Fibroblast of villous mesenchyme (primary cell): ENCODE measurements at regions not wholly inside any gene's neighbourhood (a gene's known extent, or its start where the extent isn't known, plus 50 kb on each side); places are given as distances from the start of the nearest gene placed in this dataset.

Experiments
- DNase-seq: peaks from one replicate; pipeline ENCODE4 v3.0.0-alpha.2; 2010; ENCODE audit warnings: low read depth
- H3K4me3 ChIP-seq: 2 replicates; pipeline ENCODE4 v1.5.1; 2011; ENCODE audit warnings: low read depth, mild to moderate bottlenecking, low read length
- TF ChIP-seq, protein P1 (sequence below): IDR thresholded peaks from 2 replicates; pipeline ENCODE4 v1.5.1; 2012; ENCODE audit warnings: low read depth, mild to moderate bottlenecking, low read length; ENCODE audit not compliant: insufficient read depth

DNA sequence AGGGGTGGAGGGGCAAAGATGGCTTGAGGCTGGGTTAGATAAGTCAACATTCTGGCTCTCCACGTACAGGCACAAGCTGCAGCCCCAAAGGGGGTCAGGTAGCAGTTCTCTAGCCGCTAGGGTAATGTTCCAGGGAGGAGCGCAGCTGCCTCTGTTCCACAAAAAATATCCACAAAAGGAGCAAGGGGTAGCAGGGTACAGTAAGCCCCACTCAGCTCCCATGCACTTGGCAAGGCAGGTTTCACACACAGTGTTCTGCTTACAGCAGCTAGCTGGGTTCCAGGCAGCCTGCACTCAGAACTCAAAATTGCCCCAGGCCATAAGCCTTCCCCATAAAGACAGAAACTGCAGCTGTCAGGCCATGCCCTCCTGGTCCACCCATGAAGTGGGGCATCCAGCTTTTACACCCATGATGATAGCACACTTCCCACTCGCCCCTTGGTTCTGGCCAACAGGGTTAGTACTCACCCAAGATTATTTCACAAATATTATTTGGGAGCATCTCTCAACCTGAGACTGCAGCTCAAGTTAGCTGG lies 130.0 kb downstream of the CYSLTR2 start:
- TF ChIP-seq, protein P1, sequence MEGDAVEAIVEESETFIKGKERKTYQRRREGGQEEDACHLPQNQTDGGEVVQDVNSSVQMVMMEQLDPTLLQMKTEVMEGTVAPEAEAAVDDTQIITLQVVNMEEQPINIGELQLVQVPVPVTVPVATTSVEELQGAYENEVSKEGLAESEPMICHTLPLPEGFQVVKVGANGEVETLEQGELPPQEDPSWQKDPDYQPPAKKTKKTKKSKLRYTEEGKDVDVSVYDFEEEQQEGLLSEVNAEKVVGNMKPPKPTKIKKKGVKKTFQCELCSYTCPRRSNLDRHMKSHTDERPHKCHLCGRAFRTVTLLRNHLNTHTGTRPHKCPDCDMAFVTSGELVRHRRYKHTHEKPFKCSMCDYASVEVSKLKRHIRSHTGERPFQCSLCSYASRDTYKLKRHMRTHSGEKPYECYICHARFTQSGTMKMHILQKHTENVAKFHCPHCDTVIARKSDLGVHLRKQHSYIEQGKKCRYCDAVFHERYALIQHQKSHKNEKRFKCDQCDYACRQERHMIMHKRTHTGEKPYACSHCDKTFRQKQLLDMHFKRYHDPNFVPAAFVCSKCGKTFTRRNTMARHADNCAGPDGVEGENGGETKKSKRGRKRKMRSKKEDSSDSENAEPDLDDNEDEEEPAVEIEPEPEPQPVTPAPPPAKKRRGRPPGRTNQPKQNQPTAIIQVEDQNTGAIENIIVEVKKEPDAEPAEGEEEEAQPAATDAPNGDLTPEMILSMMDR, result no peak
- no peak for DNase-seq
- H3K4me3 ChIP-seq, result no peak overlapping the region

- TF ChIP-seq, protein P1, result no peak
- H3K4me3 ChIP-seq, result no peak overlapping the region
- DNase-seq, result peak; percentile 77
Measured at GRCh38 chr13:48784916-48785548, 131.3 kb downstream of the CYSLTR2 start.

DNA sequence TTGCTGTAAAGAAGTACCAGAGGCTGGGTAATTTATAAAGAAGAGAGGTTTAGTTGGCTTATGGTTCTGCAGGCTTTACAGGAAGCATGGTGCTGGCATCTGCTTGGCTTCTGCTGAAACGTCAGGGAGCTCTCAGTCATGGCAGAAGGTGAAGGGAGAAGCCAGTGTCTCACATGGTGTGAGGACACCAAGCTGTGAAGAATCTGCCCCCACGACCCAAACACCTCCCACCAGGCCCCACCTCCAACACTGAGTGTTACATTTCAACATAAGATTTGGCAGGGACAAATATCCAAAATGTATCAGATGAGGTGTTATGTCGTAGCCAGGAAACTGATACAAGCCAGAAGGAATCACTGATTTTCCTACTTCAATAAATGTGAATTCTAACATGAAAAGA lies 136.5 kb downstream of the CYSLTR2 start:
- no peak for DNase-seq
- no peak overlapping the region for H3K4me3 ChIP-seq
- TF ChIP-seq, protein P1, result no peak

DNA sequence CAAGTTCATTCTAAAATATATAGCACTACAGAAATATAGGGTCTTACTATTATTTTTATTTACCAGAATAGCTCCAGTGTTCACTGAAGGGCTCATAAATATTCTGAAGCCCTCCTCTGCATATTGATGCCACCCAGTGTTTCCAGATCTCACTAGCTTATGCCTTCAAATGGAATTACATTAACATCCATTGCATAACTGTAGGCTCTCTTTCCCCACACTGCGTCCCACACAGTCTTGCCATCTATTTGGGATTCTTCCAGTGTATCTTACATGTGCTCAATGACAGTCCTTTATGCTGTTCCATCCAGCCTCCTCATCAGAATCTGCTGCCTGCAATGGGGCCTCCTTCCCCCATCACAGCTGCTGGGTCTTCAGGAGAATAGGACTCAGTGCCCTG lies 137.2 kb downstream of the CYSLTR2 start:
- DNase-seq, result no peak
- TF ChIP-seq, protein P1, result no peak
- no peak overlapping the region for H3K4me3 ChIP-seq

GRCh38 chr13:48797127-48797526 lies 143.4 kb downstream of the CYSLTR2 start:
- DNase-seq, result peak; percentile 77

DNA sequence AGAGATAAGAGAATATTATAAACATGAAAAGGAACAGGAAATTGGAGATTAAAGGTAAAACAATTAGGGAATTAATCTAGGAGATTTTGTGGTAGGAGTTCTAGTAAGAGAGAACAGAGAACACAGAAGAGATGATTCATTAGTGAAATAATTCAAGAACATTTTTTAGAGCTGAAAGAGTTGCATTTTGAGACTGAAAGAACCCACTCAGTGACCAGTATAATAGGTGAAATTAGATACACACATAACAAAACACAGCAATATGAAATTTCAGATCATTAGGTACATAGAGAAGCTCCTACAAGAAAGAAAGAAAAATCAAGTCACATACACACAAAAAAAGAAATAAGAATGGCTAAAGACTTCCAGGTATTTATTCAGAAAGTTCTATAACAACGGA lies 144.0 kb downstream of the CYSLTR2 start:
- no peak overlapping the region for H3K4me3 ChIP-seq
- DNase-seq, result no peak
- TF ChIP-seq, protein P1, result no peak

More at GRCh38 chr13:48797127-48797526, 143.4 kb downstream of the CYSLTR2 start:
- TF ChIP-seq, protein P1, result no peak
- no peak overlapping the region for H3K4me3 ChIP-seq

DNA sequence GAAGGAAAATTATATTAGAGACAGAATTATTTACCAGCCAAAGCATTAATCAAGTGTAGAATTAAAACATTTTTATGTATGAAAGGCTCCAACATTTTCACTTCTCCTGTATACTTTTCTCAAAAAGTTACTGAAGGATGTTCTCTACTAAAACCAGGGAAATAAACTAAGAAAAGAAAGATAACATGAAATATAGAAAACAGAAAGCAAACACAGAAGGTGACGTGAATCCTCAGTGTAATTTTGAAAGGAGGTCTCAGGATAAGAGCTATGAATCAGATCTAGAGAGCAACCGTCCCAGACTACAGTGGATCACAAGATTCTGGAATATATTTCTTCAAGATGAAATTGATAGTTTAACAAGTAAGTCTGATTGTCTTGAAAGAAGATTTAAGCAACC lies 144.5 kb downstream of the CYSLTR2 start:
- H3K4me3 ChIP-seq, result no peak overlapping the region
- TF ChIP-seq, protein P1, result no peak
- DNase-seq, result no peak
